DMS79 treated with DMSO at 0.1 percent for 48 hours (cell line): ENCODE measurements at regions not wholly inside any gene's neighbourhood (a gene's known extent, or its start where the extent isn't known, plus 50 kb on each side); places are given as distances from the start of the nearest gene placed in this dataset.

Experiments used
- DNase-seq: peaks from one replicate; lab custom pipeline; 2025; lab: John Stamatoyannopoulos, UW

- DNase-seq, result peak; percentile 27
These were observed 172.7 kb upstream of the MTNR1B start for GRCh38 chr11:92796744-92797143.

GRCh38 chr11:92797874-92798273 lies 171.6 kb upstream of the MTNR1B start:
- no peak for DNase-seq

DNA sequence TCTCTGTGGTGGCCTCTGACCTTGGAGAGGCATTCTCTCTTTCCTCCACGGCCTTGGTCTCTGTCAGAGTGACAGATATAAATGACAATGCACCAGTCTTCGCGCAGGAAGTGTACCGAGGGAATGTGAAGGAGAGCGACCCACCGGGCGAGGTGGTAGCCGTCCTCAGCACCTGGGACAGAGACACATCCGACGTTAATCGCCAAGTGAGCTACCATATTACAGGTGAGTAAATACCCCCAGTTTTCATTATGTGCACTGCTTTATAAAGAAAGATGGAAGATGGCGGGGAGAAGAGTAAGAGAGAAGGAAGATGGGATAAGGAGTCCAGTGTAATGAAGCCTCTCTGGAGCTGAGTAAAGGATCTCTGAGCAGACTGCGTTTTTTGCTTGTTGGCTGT lies 167.8 kb upstream of the MTNR1B start:
- no peak for DNase-seq

DNA sequence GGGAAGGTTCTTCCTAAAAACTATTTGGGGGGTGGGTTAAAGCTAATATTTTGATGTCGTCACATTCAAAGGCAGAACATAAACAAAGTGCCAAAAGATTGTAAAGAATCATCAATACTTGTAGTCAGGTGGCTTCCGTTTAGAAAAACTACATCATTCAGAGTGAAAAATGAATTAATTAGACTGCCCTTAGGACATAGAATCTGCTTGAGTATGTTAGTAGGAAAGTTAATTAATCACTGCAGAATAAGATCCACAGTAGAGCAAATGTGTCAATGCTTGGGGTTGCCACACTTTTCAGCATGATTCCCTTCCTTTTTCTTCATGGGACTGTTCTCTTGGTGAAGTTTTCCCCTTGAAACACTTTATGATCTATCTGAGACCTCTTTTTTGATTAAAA lies 166.8 kb upstream of the MTNR1B start:
- no peak for DNase-seq

- no peak for DNase-seq
These were observed 166.1 kb upstream of the MTNR1B start for GRCh38 chr11:92803391-92803790.

DNA sequence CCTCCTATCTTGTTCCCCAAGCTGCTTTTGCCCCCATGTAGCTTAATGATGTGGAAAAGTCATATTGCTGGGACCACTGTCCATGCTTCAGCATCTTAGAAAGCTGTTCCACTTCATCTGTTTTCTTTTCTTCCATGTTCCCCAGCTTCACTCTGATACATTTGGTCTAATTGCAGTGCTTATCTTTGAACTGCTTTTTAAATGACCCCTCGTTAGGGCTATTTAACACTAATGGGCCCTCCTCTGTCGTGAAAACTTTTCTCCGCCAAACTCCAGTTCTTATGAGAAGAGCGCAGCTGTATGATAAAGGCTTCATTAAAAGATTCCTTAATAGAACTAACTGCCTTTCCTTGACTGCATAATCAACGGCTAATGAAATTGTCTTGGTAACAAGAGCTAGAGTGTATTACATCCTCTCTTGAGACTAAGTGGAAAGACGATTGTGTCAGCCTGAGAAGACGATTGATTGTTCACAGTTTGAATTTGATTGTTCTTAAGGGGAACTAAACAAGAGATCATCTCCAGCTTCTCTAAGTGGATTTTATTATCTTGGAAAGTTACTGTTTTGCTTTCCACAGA lies 165.0 kb upstream of the MTNR1B start:
- peak; percentile 55 for DNase-seq

DNA sequence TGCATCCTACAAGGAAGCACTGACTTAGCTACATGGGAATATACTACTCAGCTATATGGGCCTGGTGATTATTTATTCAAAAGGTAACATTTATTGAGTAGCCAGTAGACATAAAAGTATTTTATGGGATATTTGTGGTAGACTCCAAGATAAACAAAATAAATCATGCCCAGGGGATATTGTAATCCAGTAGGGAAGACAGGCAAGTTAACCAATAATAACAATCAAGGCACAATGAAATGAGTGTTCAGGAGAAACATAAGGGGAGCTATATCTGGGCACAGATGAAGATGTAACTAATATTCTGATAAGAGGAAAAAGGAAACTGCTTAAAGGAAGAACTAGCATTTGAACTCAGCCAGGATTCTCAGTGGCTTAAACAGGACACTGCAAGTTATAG lies 161.4 kb upstream of the MTNR1B start:
- no peak for DNase-seq

- DNase-seq, result no peak
These were observed 158.9 kb upstream of the MTNR1B start for GRCh38 chr11:92810423-92811064.

DNA sequence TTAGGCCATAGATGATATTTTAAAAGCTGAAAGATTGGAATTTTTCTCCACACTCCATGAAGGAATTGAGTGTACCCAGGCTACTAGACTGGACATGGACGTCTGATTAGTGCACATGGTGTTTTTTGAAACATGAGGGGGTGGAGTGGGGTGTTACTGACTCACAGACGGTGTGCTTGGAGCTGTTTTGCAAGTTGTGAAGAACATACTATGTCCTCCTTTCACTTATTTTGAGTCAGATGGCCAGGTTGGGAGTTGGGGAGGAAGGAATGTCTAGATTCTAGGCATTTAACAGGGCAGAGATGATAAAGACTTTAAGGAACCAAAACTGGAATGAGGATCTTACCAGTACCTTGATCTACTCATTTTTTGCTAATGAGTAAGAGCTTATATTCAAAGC lies 158.1 kb upstream of the MTNR1B start:
- DNase-seq, result no peak

GRCh38 chr11:92812841-92813240 lies 156.6 kb upstream of the MTNR1B start:
- DNase-seq, result no peak

GRCh38 chr11:92819830-92820229 lies 149.6 kb upstream of the MTNR1B start:
- DNase-seq, result no peak

GRCh38 chr11:92820860-92821259 lies 148.6 kb upstream of the MTNR1B start:
- no peak for DNase-seq

- DNase-seq, result no peak
These were observed 147.0 kb upstream of the MTNR1B start for GRCh38 chr11:92822410-92822809.

DNA sequence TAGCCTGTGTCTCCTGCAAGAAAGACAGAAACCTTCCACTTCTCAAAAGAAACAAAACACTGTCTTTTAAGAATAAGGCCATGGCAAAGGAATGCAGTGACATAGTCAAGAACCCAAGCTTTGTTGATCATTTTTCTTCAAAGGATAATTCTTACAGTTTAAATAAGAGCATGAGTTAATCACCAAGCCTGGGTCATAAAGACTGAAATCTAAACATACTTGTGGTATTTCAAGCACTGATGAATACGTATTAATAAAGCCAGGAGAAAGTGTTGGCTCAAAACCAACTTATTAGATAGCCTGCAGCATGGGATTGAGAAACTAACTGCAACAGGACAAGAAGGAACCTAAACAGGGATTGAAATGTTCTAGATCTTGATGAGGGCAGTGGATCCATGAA lies 143.3 kb upstream of the MTNR1B start:
- DNase-seq, result peak; percentile 87

GRCh38 chr11:92826603-92827002 lies 142.8 kb upstream of the MTNR1B start:
- peak; percentile 22 for DNase-seq

- peak; percentile 30 for DNase-seq
These were observed 142.3 kb upstream of the MTNR1B start for GRCh38 chr11:92827132-92827531.

- DNase-seq, result no peak
These were observed 140.9 kb upstream of the MTNR1B start for GRCh38 chr11:92828556-92828955.

DNA sequence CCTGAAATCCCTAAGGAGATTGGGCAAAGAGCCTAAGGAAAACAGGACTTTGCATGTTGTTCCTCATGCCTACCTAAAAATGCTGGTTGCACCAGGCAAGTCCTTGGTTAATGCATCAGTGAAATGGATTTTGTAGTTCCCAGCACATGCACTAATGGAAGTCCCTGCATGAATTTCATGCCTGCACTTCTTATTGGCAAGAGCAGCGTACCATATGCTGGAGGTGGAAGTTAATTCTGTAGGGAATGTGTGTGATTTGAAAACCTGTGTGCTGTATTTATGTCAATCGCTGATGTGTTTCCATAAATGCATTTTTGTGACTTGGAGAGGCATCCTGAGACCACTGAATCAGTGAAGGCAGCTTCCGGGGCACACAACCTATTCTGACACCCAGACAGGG lies 140.3 kb upstream of the MTNR1B start:
- DNase-seq, result no peak

DNA sequence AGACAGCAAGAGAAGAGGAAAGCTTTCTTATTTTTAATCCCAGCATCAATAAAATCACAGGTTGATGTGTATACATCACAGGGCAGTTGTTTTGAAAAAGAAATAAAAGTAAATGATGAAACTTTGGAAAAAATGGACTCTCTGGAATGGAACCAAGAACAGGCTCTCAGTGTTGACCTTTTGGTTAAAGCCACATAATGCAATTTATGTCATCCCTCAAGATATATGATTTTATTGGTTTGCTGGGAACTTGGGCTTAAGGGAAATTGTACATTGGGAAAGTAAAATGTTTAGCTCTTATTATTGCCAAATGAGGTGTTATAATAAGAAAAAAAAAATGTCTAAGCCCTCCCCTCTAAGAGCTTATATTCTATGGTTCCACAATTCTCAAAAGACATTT lies 139.8 kb upstream of the MTNR1B start:
- no peak for DNase-seq

GRCh38 chr11:92830377-92831155 lies 138.9 kb upstream of the MTNR1B start:
- peak; percentile 15 for DNase-seq

GRCh38 chr11:92834296-92835020 lies 135.0 kb upstream of the MTNR1B start:
- peak; percentile 72 for DNase-seq

GRCh38 chr11:92837595-92837994 lies 131.9 kb upstream of the MTNR1B start:
- peak; percentile 44 for DNase-seq
